OCI-LY7 (cell line): ENCODE measurements at regions not wholly inside any gene's neighbourhood (a gene's known extent, or its start where the extent isn't known, plus 50 kb on each side); places are given as distances from the start of the nearest gene placed in this dataset.

Experiments used
- BruUV-seq: library from RNA; stranded (reverse); fragments of 400-500 nt; replicated peaks from 2 replicates; lab custom pipeline; 2021; lab: Mats Ljungman, UMichigan
- CTCF ChIA-PET: fragments of 300-600 bp; sonication (Branson Sonifier 250); formaldehyde crosslinking; loops from one replicate; lab custom pipeline; 2022; ENCODE audit warnings: antibody characterized with exemption; ENCODE audit not compliant: unreplicated experiment; lab: Charles Lee
- POLR2A ChIA-PET: fragments of 300-600 bp; sonication (Branson Sonifier 250); formaldehyde crosslinking; loops from one replicate; lab custom pipeline; 2022; ENCODE audit warnings: antibody characterized with exemption; lab: Charles Lee
- DNase-seq: peaks from one replicate; pipeline ENCODE4 v3.0.0-alpha.2; 2015; ENCODE audit warnings: low spot score
- H2AFZ ChIP-seq: fragments of 200-600 bp; sonication (generic), shearing (Covaris generic); 2 replicates; pipeline ENCODE4 v1.6.1; 2014; ENCODE audit warnings: mild to moderate bottlenecking, antibody characterized with exemption, low read length, moderate library complexity
- H3K27ac ChIP-seq: fragments of 200-600 bp; sonication (generic); 2 replicates; pipeline ENCODE4 v1.5.1; 2014; ENCODE audit warnings: mixed run types, low read depth, mild to moderate bottlenecking, moderate library complexity, low read length, inconsistent platforms; ENCODE audit not compliant: poor library complexity, severe bottlenecking
- H3K36me3 ChIP-seq: fragments of 200-600 bp; sonication (generic); 2 replicates; pipeline ENCODE4 v1.6.1; 2014; ENCODE audit warnings: mild to moderate bottlenecking, antibody characterized with exemption, low read length, moderate library complexity, mixed read lengths; ENCODE audit not compliant: insufficient read depth
- H3K4me1 ChIP-seq: fragments of 200-600 bp; sonication (generic); 2 replicates; pipeline ENCODE4 v1.5.1; 2014; ENCODE audit warnings: mild to moderate bottlenecking, low read length; ENCODE audit not compliant: insufficient read depth, poor library complexity, severe bottlenecking
- H3K4me2 ChIP-seq: fragments of 200-600 bp; sonication (generic); 2 replicates; pipeline ENCODE4 v1.6.1; 2014; ENCODE audit warnings: mild to moderate bottlenecking, low read length
- H3K4me3 ChIP-seq: fragments of 200-600 bp; sonication (generic); 2 replicates; pipeline ENCODE4 v1.5.1; 2014; ENCODE audit warnings: mild to moderate bottlenecking, low read depth, low read length; ENCODE audit not compliant: poor library complexity, severe bottlenecking
- H3K79me2 ChIP-seq: fragments of 200-600 bp; sonication (generic); 2 replicates; pipeline ENCODE4 v1.6.1; 2016; ENCODE audit warnings: low read depth, mild to moderate bottlenecking, low read length, moderate library complexity, mixed read lengths; ENCODE audit not compliant: insufficient read depth
- H3K9me2 ChIP-seq: fragments of 200-600 bp; sonication (generic); 2 replicates; pipeline ENCODE4 v1.6.1; 2016; ENCODE audit warnings: mild to moderate bottlenecking, low read length, mixed read lengths; ENCODE audit not compliant: insufficient read depth
- H3K9me3 ChIP-seq: fragments of 200-600 bp; sonication (generic); 2 replicates; pipeline ENCODE4 v1.6.1; 2014; ENCODE audit warnings: mild to moderate bottlenecking, mixed run types, low read length, mixed read lengths
- H4K20me1 ChIP-seq: fragments of 200-600 bp; sonication (generic); 2 replicates; pipeline ENCODE4 v1.6.1; 2014; ENCODE audit warnings: mild to moderate bottlenecking, antibody characterized with exemption, low read length, moderate library complexity, mixed read lengths; ENCODE audit not compliant: insufficient read depth
- CTCF ChIP-seq: fragments of 200-600 bp; sonication (generic); conservative IDR thresholded peaks from 2 replicates; pipeline ENCODE4 v1.5.1; 2014; ENCODE audit warnings: mild to moderate bottlenecking, antibody characterized with exemption, low read length, moderate library complexity, mixed read lengths
- EZH2phosphoT487 ChIP-seq: fragments of 200-600 bp; sonication (generic); IDR thresholded peaks from 2 replicates; pipeline ENCODE4 v1.6.1; 2018; ENCODE audit warnings: low read depth, borderline replicate concordance, mild to moderate bottlenecking, mixed run types, antibody characterized with exemption, low read length, moderate library complexity, mixed read lengths
- intact Hi-C: fragments of 100-400 bp; cut with micrococcal nuclease; formaldehyde crosslinking; loops from one replicate; pipeline ENCODE4 v1.10.0; 2022; ENCODE audit not compliant: unreplicated experiment

GRCh38 chr2:6524691-6525474, 340.8 kb downstream of the CMPK2 start:
- Histone ChIP-seq H3K79me2 (no peaks in the 10 kb centered on the region), H3K4me2 (peak overlapping the region; percentile 31; the same call in 1 of the 2 replicates), H2AFZ (peak overlapping the region; percentile 11; the same call in 1 of the 2 replicates), H3K36me3 (no peaks in the 10 kb centered on the region), H4K20me1 (no peaks in the 10 kb centered on the region), H3K27ac (no peak overlapping the region), H3K9me2 (no peaks in the 10 kb centered on the region), H3K4me3 (no peak overlapping the region), H3K9me3 (no peaks in the 10 kb centered on the region), H3K4me1 (peaks cover 14% of the 10 kb centered on the region)
- ChIA-PET POLR2A (no interaction called here), CTCF (no interaction called here)
- intact Hi-C loops = loop anchor here (2.0 to 10.0 kb wide), 6 partner anchors 182 to 828 kb away; no protein-coding TSS in a partner anchor
- TF ChIP-seq EZH2phosphoT487 = no peak
- no peak for TF ChIP-seq CTCF
- no peak for DNase-seq
- no TSS peak for BruUV-seq

GRCh38 chr2:6525475-6525964, 340.2 kb downstream of the CMPK2 start:
- Histone ChIP-seq H3K4me1 (peaks cover 14% of the 10 kb centered on the region), H2AFZ (peak overlapping the region; percentile 11; the same call in 1 of the 2 replicates), H3K79me2 (no peaks in the 10 kb centered on the region), H3K9me2 (no peaks in the 10 kb centered on the region), H3K27ac (no peak overlapping the region), H3K9me3 (no peaks in the 10 kb centered on the region), H4K20me1 (no peaks in the 10 kb centered on the region), H3K4me2 (peak overlapping the region; percentile 31; the same call in 1 of the 2 replicates), H3K36me3 (no peaks in the 10 kb centered on the region), H3K4me3 (no peak overlapping the region)
- intact Hi-C loops = loop anchor here (2.0 to 10.0 kb wide), 6 partner anchors 183 to 828 kb away; no protein-coding TSS in a partner anchor
- ChIA-PET POLR2A (no interaction called here), CTCF (no interaction called here)
- no peak for TF ChIP-seq EZH2phosphoT487
- TF ChIP-seq CTCF = no peak
- BruUV-seq = no TSS peak
- DNase-seq = no peak
